ENCODE measurements at regions not wholly inside any gene's neighbourhood (a gene's known extent, or its start where the extent isn't known, plus 50 kb on each side); places are given as distances from the start of the nearest gene placed in this dataset.

- no peak overlapping the region for H3K4me3 Mint-ChIP-seq (ENCODE audit: low read depth, unreplicated experiment)
- DNase-seq, result no peak
- H3K36me3 Mint-ChIP-seq (ENCODE audit: insufficient read depth, unreplicated experiment), result no peaks in the 10 kb centered on the region
- H3K9me3 Mint-ChIP-seq (ENCODE audit: low read depth, unreplicated experiment), result peaks cover 4% of the 10 kb centered on the region
- no TSS peak for BruUV-seq (replicated peaks)
- intact Hi-C loops (cut with micrococcal nuclease; ENCODE audit: unreplicated experiment), result no loop called here
- H3K27me3 Mint-ChIP-seq (ENCODE audit: unreplicated experiment), result no peaks in the 10 kb centered on the region
- CTCF ChIA-PET, result no interaction called here
- TF ChIP-seq, protein P1, sequence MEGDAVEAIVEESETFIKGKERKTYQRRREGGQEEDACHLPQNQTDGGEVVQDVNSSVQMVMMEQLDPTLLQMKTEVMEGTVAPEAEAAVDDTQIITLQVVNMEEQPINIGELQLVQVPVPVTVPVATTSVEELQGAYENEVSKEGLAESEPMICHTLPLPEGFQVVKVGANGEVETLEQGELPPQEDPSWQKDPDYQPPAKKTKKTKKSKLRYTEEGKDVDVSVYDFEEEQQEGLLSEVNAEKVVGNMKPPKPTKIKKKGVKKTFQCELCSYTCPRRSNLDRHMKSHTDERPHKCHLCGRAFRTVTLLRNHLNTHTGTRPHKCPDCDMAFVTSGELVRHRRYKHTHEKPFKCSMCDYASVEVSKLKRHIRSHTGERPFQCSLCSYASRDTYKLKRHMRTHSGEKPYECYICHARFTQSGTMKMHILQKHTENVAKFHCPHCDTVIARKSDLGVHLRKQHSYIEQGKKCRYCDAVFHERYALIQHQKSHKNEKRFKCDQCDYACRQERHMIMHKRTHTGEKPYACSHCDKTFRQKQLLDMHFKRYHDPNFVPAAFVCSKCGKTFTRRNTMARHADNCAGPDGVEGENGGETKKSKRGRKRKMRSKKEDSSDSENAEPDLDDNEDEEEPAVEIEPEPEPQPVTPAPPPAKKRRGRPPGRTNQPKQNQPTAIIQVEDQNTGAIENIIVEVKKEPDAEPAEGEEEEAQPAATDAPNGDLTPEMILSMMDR (IDR thresholded peaks at IDR 0.05; ENCODE audit: unreplicated experiment), result no peak
- H3K27ac Mint-ChIP-seq (ENCODE audit: unreplicated experiment), result no peak overlapping the region
- H3K4me1 Mint-ChIP-seq (ENCODE audit: low read depth, unreplicated experiment), result no peaks in the 10 kb centered on the region
These were observed 318.9 kb upstream of the DPPA4 start for GRCh38 chr3:109656225-109656624.

DNA sequence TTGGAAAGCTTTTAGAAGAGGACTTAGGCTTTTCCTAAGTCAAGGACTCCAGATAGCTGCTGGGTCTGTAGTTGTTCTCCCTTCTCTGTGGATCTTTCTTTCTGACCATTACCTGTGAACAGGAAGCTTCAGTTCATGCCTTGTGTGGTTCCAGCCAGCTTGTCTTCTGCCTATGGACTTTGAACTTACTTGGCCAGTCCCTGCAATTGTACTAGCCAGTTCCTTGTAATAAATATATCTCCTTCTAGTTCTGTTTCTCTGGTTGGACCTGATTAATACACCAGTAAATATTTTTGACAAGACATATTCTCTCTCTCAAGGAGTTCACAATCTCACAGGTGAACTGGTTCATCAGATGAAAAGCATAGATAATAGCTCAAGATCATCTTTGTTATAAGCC is 341.3 kb upstream of the DPPA4 start:
- peak; percentile 4 for DNase-seq
- no TSS peak for BruUV-seq (replicated peaks)
- CTCF ChIA-PET, result no interaction called here
- TF ChIP-seq, protein P1 (IDR thresholded peaks at IDR 0.05; ENCODE audit: unreplicated experiment), result no peak
- no peak overlapping the region for H3K4me3 Mint-ChIP-seq (ENCODE audit: low read depth, unreplicated experiment)
- no peaks in the 10 kb centered on the region for H3K27me3 Mint-ChIP-seq (ENCODE audit: unreplicated experiment)
- H3K36me3 Mint-ChIP-seq (ENCODE audit: insufficient read depth, unreplicated experiment), result no peaks in the 10 kb centered on the region
- intact Hi-C loops (cut with micrococcal nuclease; ENCODE audit: unreplicated experiment), result no loop called here
- no peak overlapping the region for H3K27ac Mint-ChIP-seq (ENCODE audit: unreplicated experiment)
- H3K9me3 Mint-ChIP-seq (ENCODE audit: low read depth, unreplicated experiment), result no peaks in the 10 kb centered on the region
- H3K4me1 Mint-ChIP-seq (ENCODE audit: low read depth, unreplicated experiment), result peaks cover 18% of the 10 kb centered on the region

DNA sequence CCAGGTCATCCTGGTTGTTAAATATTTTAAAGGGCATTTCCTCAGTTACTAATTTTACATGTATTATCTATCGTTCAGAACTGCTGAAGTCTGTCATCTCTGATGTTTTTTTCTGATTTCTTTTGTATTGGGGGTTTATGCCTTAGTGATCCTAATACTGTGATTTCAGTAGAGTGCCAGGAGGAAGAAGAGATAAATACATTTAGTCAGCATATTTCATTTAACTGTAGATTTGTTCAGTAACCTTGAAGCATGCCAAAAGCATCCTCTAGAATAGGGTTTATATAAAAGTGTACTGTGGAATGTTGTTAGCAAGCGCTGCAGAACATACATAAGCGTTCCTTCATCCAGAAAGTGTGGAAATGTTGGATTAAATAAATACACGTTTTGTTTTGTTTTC is 342.3 kb upstream of the DPPA4 start:
- no peak for DNase-seq
- no peaks in the 10 kb centered on the region for H3K9me3 Mint-ChIP-seq (ENCODE audit: low read depth, unreplicated experiment)
- no peak overlapping the region for H3K4me3 Mint-ChIP-seq (ENCODE audit: low read depth, unreplicated experiment)
- CTCF ChIA-PET, result no interaction called here
- no peaks in the 10 kb centered on the region for H3K27me3 Mint-ChIP-seq (ENCODE audit: unreplicated experiment)
- intact Hi-C loops (cut with micrococcal nuclease; ENCODE audit: unreplicated experiment), result no loop called here
- TF ChIP-seq, protein P1 (IDR thresholded peaks at IDR 0.05; ENCODE audit: unreplicated experiment), result no peak
- no TSS peak for BruUV-seq (replicated peaks)
- H3K4me1 Mint-ChIP-seq (ENCODE audit: low read depth, unreplicated experiment), result peaks cover 18% of the 10 kb centered on the region
- no peaks in the 10 kb centered on the region for H3K36me3 Mint-ChIP-seq (ENCODE audit: insufficient read depth, unreplicated experiment)
- no peak overlapping the region for H3K27ac Mint-ChIP-seq (ENCODE audit: unreplicated experiment)

GRCh38 chr3:109683746-109684145 is 346.4 kb upstream of the DPPA4 start:
- H3K27me3 Mint-ChIP-seq (ENCODE audit: unreplicated experiment), result no peaks in the 10 kb centered on the region

More at GRCh38 chr3:109683746-109684145, 346.4 kb upstream of the DPPA4 start:
- TF ChIP-seq, protein P1 (IDR thresholded peaks at IDR 0.05; ENCODE audit: unreplicated experiment), result no peak
- DNase-seq, result no peak
- Mint-ChIP-seq H3K4me1 (ENCODE audit: low read depth, unreplicated experiment) (peaks cover 22% of the 10 kb centered on the region), H3K9me3 (ENCODE audit: low read depth, unreplicated experiment) (no peaks in the 10 kb centered on the region), H3K27ac (ENCODE audit: unreplicated experiment) (no peak overlapping the region), H3K4me3 (ENCODE audit: low read depth, unreplicated experiment) (no peak overlapping the region), H3K36me3 (ENCODE audit: insufficient read depth, unreplicated experiment) (no peaks in the 10 kb centered on the region)
- no TSS peak for BruUV-seq (replicated peaks)
- intact Hi-C loops (cut with micrococcal nuclease; ENCODE audit: unreplicated experiment), result no loop called here
- CTCF ChIA-PET, result no interaction called here

All from Calu3 (cell line).